HFF-Myc (cell line): ENCODE measurements at regions not wholly inside any gene's neighbourhood (a gene's known extent, or its start where the extent isn't known, plus 50 kb on each side); places are given as distances from the start of the nearest gene placed in this dataset.

Experiments used
- DNase-seq: peaks from one replicate; pipeline ENCODE4 v3.0.0-alpha.2; 2011; ENCODE audit warnings: low read depth; ENCODE audit errors: extremely low read depth
- H3K4me3 ChIP-seq: replicated peaks from 2 replicates; pipeline ENCODE4 v1.5.1; 2011; ENCODE audit warnings: low read depth, mild to moderate bottlenecking, control low read depth, low read length
- CTCF ChIP-seq: IDR thresholded peaks from 2 replicates; pipeline ENCODE4 v1.5.1; 2012; ENCODE audit warnings: mild to moderate bottlenecking, low read depth, low read length, control low read depth; ENCODE audit errors: missing control alignments

DNA sequence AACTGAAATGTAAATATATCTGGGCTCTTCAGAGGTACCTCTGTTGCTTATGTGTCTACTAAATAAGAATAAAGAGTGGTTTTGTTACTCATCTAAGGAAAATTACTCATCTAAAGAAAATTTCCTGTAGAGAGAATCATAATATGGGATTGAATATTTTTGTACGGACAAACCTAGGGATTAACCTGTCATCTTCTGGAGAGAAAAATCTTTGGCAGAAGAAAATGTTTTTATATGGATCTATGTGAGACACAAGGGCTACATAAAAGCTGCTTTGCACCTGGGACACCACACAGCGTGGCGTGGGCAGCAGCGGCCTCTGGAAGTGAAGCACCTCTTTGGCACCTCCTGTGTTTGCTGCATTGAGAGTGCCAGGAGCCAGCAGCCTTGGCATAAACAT is 242.9 kb upstream of the DACH1 start:
- no peak for DNase-seq
- no peak overlapping the region for H3K4me3 ChIP-seq
- TF ChIP-seq CTCF: no peak

GRCh38 chr13:72104656-72105180 is 237.7 kb upstream of the DACH1 start:
- no peak for TF ChIP-seq CTCF
- no peak for DNase-seq
- no peak overlapping the region for H3K4me3 ChIP-seq

DNA sequence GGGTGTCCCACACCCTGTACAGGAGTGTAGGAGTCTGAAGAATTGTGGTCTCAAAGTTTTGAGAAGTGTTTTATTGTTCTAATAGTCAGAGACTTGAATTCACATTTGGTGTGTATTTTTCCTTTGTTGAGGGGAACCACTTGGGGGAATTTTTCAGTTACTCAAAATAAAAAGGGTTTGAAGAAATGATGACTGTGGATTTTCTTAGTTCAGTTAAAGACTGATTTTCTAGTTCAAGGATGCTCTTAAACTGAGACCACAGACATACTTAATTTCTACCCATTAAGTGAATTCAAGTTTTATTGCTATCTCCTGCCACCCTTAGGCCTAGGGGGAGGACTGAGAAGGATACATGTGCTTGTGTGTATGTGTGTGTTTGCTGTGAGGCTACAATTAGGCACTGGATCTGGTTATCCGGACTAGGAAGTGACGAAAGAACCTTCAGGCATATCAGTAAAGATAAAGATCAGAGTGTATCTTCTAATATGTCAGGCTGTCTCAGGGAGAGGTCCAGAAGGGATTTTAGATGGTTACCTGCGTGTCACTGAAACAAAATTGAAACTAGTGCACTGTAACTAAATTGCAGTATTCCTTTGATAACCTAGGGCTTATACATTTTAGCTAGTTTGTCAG is 234.9 kb upstream of the DACH1 start:
- TF ChIP-seq CTCF: no peak
- no peak for DNase-seq

DNA sequence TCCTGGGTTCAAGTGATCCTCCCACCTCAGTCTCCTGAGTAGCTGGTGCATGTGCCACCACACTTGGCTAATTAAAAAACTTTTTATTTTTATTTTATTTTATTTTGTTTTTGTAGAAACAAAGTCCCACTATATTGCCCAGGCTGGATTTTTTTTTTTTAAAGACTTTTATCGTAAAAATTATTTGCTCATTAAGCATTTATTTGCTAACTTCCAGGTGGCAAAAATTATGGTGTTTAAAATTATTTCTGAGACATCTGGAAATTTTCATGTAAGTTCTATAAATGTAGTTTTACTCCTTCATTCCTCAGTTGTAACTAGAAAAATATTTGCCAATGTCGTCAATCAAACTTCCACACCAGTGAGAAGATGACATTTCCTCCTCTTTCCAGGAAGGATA is 233.3 kb upstream of the DACH1 start:
- no peak for TF ChIP-seq CTCF
- no peak for DNase-seq
- no peak overlapping the region for H3K4me3 ChIP-seq

More for the DNA sequence above, 234.9 kb upstream of the DACH1 start:
- H3K4me3 ChIP-seq: no peak overlapping the region

DNA sequence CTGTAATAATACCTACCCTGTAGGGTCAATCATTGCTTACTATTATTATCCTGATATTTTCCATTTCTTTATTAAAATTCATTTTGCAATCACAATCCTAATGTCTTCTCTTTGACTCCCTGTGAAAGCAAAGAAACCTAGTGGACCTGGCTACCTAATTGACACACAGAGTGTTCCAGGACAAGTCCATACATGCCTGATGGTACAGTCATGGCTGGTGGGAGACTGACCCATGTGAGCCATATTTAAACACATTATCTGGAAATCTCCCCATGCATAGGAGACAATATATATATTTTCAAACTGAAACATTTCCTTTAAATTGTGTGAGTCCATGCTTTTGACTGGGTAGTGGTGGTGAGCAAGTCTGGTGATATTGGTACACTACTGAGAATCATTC is 230.6 kb upstream of the DACH1 start:
- DNase-seq: no peak
- no peak overlapping the region for H3K4me3 ChIP-seq
- no peak for TF ChIP-seq CTCF

DNA sequence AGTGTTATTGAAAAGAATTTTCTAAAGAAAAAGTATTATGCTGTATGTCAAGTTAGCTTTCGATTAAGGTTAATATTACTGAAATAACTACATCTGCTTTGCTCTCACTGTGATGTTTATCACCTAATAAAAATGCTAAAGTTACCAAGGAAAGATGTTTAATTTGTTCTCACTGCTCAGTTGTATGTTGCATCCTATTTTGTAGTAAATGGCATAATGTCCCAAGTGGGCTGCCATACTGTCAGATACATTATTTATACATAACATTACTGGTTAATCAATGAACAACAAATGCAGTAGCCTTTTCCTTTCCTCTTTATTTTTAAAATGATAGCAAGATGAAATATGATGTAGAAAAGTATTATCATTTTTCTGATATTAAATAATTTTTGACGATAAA is 226.3 kb upstream of the DACH1 start:
- TF ChIP-seq CTCF: no peak
- no peak for DNase-seq
- H3K4me3 ChIP-seq: no peak overlapping the region

- DNase-seq: no peak
- TF ChIP-seq CTCF: no peak
- H3K4me3 ChIP-seq: no peak overlapping the region
Measured at GRCh38 chr13:72074663-72075062, 207.7 kb upstream of the DACH1 start.
